ENCODE measurements at regions not wholly inside any gene's neighbourhood (a gene's known extent, or its start where the extent isn't known, plus 50 kb on each side); places are given as distances from the start of the nearest gene placed in this dataset.

DNA sequence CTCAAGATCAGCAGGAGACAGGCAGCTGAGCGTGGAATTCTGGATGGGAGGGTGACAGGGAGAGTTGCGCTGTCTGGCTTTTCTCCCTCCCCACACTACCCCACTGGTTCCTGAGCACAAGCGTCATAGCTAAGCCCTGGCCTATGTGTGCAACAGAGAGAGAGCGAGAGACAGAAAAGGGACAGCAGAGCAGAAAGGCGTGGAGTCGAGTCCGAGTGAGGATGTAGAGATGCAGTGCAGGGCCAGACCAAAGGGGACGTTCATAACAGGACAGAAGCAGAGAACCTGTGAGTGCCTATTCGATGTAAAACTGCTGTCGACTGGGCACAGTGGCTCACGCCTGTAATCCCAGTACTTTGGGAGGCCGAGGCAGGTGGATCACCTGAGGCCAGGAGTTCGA, 94.0 kb upstream of the TMEM45B start:
- no peaks in the 10 kb centered on the region for H3K9me3 ChIP-seq
- DNase-seq (ENCODE audit: low read depth in 1 of 2, low spot score in 1 of 2) (no peak), FAIRE-seq (no peak), ATAC-seq (no peak)
- H3K4me2 ChIP-seq, result no peak overlapping the region
- WGBS (ENCODE audit: missing lambda C conversion rate), result 20% methylated on average over 13 of the region's 13 CpGs
- no peaks in the 10 kb centered on the region for H3K4me1 ChIP-seq
- H3K4me3 ChIP-seq, result no peak overlapping the region
- TF ChIP-seq NR3C1 (IDR thresholded peaks at IDR 0.05) (no peak), POLR2AphosphoS2 (conservative IDR thresholded peaks at IDR 0.05; ENCODE audit: low read length) (no peak), FOSL2 (IDR thresholded peaks at IDR 0.05) (no peak), FOSL2 (CRISPR knock-in tag; IDR thresholded peaks at IDR 0.05) (no peak), RCOR1 (IDR thresholded peaks at IDR 0.05; ENCODE audit: low read depth, low read length) (no peak), JUNB (IDR thresholded peaks at IDR 0.05) (no peak), BHLHE40 (IDR thresholded peaks at IDR 0.05; ENCODE audit: low read depth, low read length) (no peak), ZC3H11A (IDR thresholded peaks at IDR 0.05) (no peak)
- CTCF ChIA-PET, result no interaction called here
- POLR2A ChIA-PET, result no interaction called here
- no peak overlapping the region for H3K27ac ChIP-seq

DNA sequence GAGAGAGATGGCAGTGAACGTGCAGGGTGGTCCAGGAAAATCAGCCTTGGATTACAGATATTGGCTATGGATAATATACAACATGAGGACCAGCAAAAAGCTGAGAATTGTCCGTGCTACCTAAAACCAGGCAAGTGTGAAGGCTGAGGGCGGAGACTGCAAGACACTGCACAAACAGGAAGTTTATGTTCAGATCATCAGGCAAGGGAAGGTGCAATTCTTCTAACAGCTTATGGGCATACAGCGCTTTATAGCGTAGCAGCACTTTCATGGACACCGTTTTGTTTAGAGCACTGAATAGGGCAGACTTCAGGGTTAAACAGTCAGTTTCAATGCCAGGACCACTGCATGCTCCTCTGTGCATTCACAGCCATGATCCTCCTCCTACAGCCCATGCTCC, 93.1 kb upstream of the TMEM45B start:
- ChIA-PET CTCF (no interaction called here), POLR2A (no interaction called here)
- ATAC-seq, result no peak
- TF ChIP-seq, protein P1, sequence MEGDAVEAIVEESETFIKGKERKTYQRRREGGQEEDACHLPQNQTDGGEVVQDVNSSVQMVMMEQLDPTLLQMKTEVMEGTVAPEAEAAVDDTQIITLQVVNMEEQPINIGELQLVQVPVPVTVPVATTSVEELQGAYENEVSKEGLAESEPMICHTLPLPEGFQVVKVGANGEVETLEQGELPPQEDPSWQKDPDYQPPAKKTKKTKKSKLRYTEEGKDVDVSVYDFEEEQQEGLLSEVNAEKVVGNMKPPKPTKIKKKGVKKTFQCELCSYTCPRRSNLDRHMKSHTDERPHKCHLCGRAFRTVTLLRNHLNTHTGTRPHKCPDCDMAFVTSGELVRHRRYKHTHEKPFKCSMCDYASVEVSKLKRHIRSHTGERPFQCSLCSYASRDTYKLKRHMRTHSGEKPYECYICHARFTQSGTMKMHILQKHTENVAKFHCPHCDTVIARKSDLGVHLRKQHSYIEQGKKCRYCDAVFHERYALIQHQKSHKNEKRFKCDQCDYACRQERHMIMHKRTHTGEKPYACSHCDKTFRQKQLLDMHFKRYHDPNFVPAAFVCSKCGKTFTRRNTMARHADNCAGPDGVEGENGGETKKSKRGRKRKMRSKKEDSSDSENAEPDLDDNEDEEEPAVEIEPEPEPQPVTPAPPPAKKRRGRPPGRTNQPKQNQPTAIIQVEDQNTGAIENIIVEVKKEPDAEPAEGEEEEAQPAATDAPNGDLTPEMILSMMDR (IDR thresholded peaks at IDR 0.05), result no peak
- no peak for TF ChIP-seq CBX8 (IDR thresholded peaks at IDR 0.05)
- no peak for TF ChIP-seq NR3C1 (IDR thresholded peaks at IDR 0.05)
- no peak for TF ChIP-seq MAZ (IDR thresholded peaks at IDR 0.05; ENCODE audit: borderline replicate concordance, low read depth, low read length)
- TF ChIP-seq, protein P2, sequence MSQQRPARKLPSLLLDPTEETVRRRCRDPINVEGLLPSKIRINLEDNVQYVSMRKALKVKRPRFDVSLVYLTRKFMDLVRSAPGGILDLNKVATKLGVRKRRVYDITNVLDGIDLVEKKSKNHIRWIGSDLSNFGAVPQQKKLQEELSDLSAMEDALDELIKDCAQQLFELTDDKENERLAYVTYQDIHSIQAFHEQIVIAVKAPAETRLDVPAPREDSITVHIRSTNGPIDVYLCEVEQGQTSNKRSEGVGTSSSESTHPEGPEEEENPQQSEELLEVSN (IDR thresholded peaks at IDR 0.05; ENCODE audit: borderline replicate concordance, low read depth), result no peak
- TF ChIP-seq CHD2 (IDR thresholded peaks at IDR 0.05; ENCODE audit: low read length, partially characterized antibody), result no peak
- TF ChIP-seq, protein P3, sequence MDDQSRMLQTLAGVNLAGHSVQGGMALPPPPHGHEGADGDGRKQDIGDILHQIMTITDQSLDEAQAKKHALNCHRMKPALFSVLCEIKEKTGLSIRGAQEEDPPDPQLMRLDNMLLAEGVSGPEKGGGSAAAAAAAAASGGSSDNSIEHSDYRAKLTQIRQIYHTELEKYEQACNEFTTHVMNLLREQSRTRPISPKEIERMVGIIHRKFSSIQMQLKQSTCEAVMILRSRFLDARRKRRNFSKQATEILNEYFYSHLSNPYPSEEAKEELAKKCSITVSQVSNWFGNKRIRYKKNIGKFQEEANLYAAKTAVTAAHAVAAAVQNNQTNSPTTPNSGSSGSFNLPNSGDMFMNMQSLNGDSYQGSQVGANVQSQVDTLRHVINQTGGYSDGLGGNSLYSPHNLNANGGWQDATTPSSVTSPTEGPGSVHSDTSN (IDR thresholded peaks at IDR 0.05), result no peak
- no peak for TF ChIP-seq SREBF2 (IDR thresholded peaks at IDR 0.05)
- TF ChIP-seq ZFP36 (IDR thresholded peaks at IDR 0.05; ENCODE audit: borderline replicate concordance, partially characterized antibody), result no peak
- TF ChIP-seq NPAS2 (CRISPR knock-in tag; IDR thresholded peaks at IDR 0.05; ENCODE audit: borderline replicate concordance), result no peak
- TF ChIP-seq, protein P4, sequence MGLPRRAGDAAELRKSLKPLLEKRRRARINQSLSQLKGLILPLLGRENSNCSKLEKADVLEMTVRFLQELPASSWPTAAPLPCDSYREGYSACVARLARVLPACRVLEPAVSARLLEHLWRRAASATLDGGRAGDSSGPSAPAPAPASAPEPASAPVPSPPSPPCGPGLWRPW (IDR thresholded peaks at IDR 0.05), result no peak
- TF ChIP-seq, protein P5, sequence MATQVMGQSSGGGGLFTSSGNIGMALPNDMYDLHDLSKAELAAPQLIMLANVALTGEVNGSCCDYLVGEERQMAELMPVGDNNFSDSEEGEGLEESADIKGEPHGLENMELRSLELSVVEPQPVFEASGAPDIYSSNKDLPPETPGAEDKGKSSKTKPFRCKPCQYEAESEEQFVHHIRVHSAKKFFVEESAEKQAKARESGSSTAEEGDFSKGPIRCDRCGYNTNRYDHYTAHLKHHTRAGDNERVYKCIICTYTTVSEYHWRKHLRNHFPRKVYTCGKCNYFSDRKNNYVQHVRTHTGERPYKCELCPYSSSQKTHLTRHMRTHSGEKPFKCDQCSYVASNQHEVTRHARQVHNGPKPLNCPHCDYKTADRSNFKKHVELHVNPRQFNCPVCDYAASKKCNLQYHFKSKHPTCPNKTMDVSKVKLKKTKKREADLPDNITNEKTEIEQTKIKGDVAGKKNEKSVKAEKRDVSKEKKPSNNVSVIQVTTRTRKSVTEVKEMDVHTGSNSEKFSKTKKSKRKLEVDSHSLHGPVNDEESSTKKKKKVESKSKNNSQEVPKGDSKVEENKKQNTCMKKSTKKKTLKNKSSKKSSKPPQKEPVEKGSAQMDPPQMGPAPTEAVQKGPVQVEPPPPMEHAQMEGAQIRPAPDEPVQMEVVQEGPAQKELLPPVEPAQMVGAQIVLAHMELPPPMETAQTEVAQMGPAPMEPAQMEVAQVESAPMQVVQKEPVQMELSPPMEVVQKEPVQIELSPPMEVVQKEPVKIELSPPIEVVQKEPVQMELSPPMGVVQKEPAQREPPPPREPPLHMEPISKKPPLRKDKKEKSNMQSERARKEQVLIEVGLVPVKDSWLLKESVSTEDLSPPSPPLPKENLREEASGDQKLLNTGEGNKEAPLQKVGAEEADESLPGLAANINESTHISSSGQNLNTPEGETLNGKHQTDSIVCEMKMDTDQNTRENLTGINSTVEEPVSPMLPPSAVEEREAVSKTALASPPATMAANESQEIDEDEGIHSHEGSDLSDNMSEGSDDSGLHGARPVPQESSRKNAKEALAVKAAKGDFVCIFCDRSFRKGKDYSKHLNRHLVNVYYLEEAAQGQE (IDR thresholded peaks at IDR 0.05), result no peak
- TF ChIP-seq, protein P6, sequence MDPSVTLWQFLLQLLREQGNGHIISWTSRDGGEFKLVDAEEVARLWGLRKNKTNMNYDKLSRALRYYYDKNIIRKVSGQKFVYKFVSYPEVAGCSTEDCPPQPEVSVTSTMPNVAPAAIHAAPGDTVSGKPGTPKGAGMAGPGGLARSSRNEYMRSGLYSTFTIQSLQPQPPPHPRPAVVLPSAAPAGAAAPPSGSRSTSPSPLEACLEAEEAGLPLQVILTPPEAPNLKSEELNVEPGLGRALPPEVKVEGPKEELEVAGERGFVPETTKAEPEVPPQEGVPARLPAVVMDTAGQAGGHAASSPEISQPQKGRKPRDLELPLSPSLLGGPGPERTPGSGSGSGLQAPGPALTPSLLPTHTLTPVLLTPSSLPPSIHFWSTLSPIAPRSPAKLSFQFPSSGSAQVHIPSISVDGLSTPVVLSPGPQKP (IDR thresholded peaks at IDR 0.05; ENCODE audit: low read depth, low read length), result no peak
- TF ChIP-seq NFE2L2 (conservative IDR thresholded peaks at IDR 0.05; ENCODE audit: low read length), result no peak
- DNase-seq (ENCODE audit: low read depth in 1 of 2, low spot score in 1 of 2), result no peak
- Histone ChIP-seq H3K4me3 (no peak overlapping the region), H3K27ac (no peak overlapping the region), H3K4me1 (no peaks in the 10 kb centered on the region), H3K9me3 (no peaks in the 10 kb centered on the region), H3K4me2 (no peak overlapping the region)
- FAIRE-seq, result no peak
- WGBS (ENCODE audit: missing lambda C conversion rate), result 42% methylated on average over 6 of the region's 6 CpGs

All from A549 (cell line).